Left cardiac atrium (tissue), 4 donors: ENCODE measurements at regions not wholly inside any gene's neighbourhood (a gene's known extent, or its start where the extent isn't known, plus 50 kb on each side); places are given as distances from the start of the nearest gene placed in this dataset.
A peak's percentile ranks its signal among the peaks of the same experiment; 100 is the strongest.

Experiments
- ATAC-seq, 2 donors: fragments of 200-7000 bp; cut with Tn5 transposase; one replicate each; pipeline ENCODE4 v1.9.1; 2020; ENCODE audit warnings: mild to moderate bottlenecking in 2 of 2, moderate library complexity in 2 of 2
- DNase-seq: peaks from one replicate; pipeline ENCODE4 v3.0.0-alpha.2; 2020
- intact Hi-C, 2 donors: fragments of 100-400 bp; cut with DNase I; formaldehyde crosslinking; loops; one replicate each; pipeline versions ENCODE4 v1.14.1 to v1.15.1; 2022 to 2023
- donor health status: DM: no; HTN: yes; CAD: no.
- donor health status: DM: no; HTN: yes; CAD: no; lungs with severe emphysema.
- donor health status: DM: yes; HTN: yes; CAD: no.
- donor health status: Dilated cardiomyopathy.

DNA sequence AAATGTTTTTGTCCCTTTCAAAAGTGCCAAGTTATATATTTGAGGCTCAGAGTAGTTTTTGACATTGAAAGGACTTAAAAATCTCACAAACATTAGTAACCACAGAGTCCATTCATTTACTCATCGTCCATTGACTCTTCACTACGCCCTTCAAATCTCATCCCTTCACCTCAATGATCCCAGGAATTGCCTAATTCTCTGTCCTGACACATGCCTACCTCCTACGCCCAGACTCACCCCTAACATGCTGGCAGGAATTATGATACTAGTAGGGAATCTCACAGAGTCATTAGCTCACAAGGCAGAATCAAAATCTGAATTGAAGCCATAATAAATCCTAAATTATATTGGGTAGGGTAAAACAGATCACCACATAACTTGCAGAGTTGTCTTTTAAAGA is 410.1 kb downstream of the RAP2B start:
- peak in 1 of 2 donors; percentile 83 for ATAC-seq
- no peak for DNase-seq
- intact Hi-C loops, result no loop called here

DNA sequence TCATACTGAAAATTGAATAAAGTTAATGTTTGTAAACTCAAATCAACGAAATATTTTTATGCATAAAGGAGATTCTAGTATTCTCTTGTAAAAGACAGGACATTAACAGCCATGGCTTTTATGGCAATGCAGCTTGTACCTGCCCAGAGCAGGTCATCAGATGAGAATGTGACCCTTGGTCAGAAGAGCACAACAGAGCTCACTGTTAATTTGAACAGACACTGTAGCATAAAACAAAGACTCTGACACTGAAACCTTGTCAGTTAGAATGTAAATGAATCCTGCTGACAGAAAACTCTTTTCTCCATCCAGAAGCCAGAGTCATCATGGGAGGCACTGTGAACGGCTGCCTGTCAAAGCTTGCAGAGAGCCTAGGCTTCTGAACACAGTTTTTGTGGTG is 410.6 kb downstream of the RAP2B start:
- DNase-seq, result no peak
- ATAC-seq, result no peak
- intact Hi-C loops, result no loop called here

GRCh38 chr3:153573481-153573880 is 411.5 kb downstream of the RAP2B start:
- peak in 1 of 2 donors; percentile 35 for ATAC-seq
- no peak for DNase-seq
- intact Hi-C loops, result no loop called here

- intact Hi-C loops, result no loop called here
- peak in 1 of 2 donors; percentile 68 for ATAC-seq
- no peak for DNase-seq
These were observed 412.4 kb downstream of the RAP2B start for GRCh38 chr3:153574445-153574844.

GRCh38 chr3:153577059-153577736 is 415.2 kb downstream of the RAP2B start:
- intact Hi-C loops, result no loop called here
- DNase-seq, result no peak
- no peak for ATAC-seq

GRCh38 chr3:153578046-153578445 is 416.0 kb downstream of the RAP2B start:
- no peak for DNase-seq
- intact Hi-C loops, result no loop called here
- ATAC-seq, result no peak

GRCh38 chr3:153590051-153590450 is 428.0 kb downstream of the RAP2B start:
- intact Hi-C loops, result no loop called here
- DNase-seq (no peak), ATAC-seq (no peak)

DNA sequence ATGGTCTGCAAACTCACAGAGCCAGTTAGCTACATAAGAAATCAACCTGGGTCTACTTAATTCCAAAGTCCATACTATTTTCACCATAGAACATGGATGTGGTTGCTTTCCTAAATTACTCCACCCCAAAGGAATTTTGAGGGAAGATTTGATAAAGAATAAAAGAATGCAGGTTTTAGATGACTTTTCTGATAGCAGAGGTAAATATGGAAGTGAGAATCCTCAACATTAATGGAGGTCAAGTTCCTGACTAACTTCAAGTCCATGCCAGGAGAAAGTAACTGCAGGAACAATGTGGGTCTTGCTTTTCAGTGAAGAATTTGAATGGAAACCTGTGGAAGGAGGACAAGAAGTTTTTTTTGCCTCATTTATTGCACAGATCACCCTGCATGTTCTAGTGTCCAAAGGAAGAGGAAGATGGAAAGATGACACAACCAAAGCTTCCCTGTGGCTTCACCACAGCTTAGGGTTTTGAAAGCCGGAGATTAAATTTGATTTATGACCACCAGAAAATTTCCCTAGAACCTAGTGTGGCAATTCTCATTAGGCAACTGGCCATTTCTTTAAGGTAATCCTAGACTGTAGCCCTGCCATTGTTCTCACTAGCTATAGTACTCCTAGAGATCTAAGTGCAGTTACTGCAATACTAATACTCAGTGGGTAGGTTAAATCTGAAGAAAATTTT is 429.7 kb downstream of the RAP2B start:
- intact Hi-C loops, result no loop called here
- DNase-seq (no peak), ATAC-seq (no peak)

GRCh38 chr3:153595186-153595815 is 433.3 kb downstream of the RAP2B start:
- ATAC-seq (peak; percentile 59 to 68), DNase-seq (no peak)
- intact Hi-C loops, result no loop called here

DNA sequence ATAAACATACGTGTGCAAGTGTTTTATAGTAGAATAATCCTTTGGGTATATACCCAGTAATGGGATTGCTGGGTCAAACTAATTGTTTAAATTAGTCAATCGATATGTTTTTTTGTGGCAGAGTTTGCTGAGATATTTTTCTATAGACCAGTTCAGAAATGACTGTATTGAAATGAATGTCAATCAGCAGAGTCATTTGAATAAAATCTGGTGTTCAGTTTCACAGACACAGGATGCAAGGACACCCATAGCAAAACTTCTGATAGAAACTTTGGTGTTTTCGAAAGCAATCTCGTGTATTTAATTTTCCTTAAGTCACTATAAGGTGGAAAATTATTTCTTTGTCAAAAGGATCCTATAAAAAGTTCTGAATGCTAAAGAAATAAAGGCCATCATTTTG is 434.4 kb downstream of the RAP2B start:
- no peak for DNase-seq
- ATAC-seq, result no peak
- intact Hi-C loops, result no loop called here

DNA sequence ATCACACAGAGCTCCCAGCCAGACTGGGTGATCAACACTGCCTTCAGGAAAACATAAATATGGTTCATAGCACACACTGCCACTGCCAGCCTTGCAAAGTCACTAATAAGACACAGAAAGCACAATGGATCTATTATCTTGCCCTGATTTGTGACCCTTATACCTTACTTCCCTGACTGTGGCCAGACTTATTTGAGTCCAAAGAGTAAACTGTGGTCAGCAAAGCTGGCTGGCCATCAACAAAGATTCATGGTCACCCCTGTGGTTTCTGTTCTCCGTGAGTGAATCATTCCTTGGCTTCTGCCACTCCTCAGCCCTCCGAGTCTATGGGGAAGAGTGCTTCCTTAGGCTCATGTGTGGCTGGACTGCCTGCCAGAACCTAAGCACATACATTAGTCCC is 437.7 kb downstream of the RAP2B start:
- intact Hi-C loops, result no loop called here
- DNase-seq (peak; percentile 27), ATAC-seq (peak; percentile 30 to 86)

DNA sequence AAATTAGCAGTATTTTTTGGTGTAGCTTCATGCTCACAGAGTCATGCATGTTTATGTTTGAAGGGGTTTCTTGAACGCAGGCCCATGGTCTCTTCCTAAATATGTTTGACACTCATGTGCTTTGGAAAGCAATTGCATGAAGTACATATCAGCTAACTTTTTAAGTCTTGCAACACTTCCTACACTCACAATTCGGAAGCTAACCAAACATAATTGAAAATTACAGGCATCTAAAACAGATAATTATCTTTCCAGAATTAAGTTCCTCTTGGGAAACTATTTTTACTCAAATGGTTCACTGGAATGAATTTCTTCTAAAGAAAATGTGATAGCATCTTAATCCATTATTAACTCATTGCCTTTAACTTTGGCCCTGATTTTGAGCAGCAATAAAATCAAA is 438.9 kb downstream of the RAP2B start:
- intact Hi-C loops, result no loop called here
- no peak for DNase-seq
- no peak for ATAC-seq

- intact Hi-C loops, result no loop called here
- DNase-seq (no peak), ATAC-seq (peak in 1 of 2 donors; percentile 34)
These were observed 439.4 kb downstream of the RAP2B start for GRCh38 chr3:153601374-153601853.

GRCh38 chr3:153602801-153603200 is 440.8 kb downstream of the RAP2B start:
- intact Hi-C loops, result no loop called here
- DNase-seq, result no peak
- ATAC-seq, result no peak

- no peak for ATAC-seq
- intact Hi-C loops, result no loop called here
- DNase-seq, result no peak
These were observed 452.1 kb downstream of the RAP2B start for GRCh38 chr3:153614140-153614539.

- ATAC-seq, result peak in 1 of 2 donors; percentile 38
- intact Hi-C loops, result no loop called here
- DNase-seq, result no peak
These were observed 452.5 kb downstream of the RAP2B start for GRCh38 chr3:153614563-153614962.

GRCh38 chr3:153615863-153616262 is 453.8 kb downstream of the RAP2B start:
- no peak for DNase-seq
- no peak for ATAC-seq
- intact Hi-C loops, result no loop called here

- DNase-seq (no peak), ATAC-seq (no peak)
- intact Hi-C loops, result no loop called here
These were observed 455.4 kb downstream of the RAP2B start for GRCh38 chr3:153617463-153617862.

GRCh38 chr3:153618176-153618575 is 456.1 kb downstream of the RAP2B start:
- intact Hi-C loops, result no loop called here
- no peak for ATAC-seq
- no peak for DNase-seq

DNA sequence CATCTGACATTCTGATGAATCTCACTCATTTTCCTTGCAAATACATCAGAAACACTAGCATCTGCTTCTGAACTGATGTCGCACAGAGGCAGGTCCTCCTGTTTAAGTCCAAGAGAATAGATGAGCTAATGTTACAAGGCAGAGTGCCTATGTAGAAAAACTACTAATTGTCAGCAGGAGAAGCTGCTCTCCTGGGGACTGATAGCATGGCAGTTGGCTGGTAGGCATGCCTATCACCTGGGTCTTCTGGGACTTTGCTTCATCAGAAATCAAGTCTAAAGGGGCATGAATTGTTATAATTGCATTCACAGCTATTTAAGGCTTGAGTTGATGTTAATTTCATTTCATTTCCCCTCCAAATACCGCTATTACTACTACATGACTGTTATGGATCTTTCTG is 457.2 kb downstream of the RAP2B start:
- DNase-seq (no peak), ATAC-seq (no peak)
- intact Hi-C loops, result no loop called here

DNA sequence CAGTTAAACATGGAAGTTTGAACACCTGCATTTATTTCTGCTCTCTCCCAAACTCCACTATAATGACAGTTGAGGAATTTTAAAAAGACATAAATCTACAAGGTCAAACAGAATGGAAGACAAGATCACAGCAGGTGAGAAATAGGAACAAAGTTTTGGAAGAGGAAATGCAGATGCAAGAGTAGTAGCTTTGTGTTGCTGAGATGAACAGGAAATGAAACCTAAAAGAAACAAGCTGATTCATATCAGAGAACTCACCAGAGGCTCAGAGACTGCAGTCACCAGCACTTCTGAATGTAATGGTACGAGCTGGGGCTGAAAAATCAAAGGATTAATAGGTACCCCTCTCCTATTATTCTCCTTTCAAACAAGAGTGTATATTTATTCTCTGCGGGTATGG is 459.9 kb downstream of the RAP2B start:
- intact Hi-C loops, result no loop called here
- ATAC-seq (no peak), DNase-seq (no peak)
